OCI-LY7 (cell line): ENCODE measurements at regions not wholly inside any gene's neighbourhood (a gene's known extent, or its start where the extent isn't known, plus 50 kb on each side); places are given as distances from the start of the nearest gene placed in this dataset.

Experiments used
- CTCF ChIP-seq: fragments of 200-600 bp; sonication (generic); conservative IDR thresholded peaks from 2 replicates; pipeline ENCODE4 v1.5.1; 2014; ENCODE audit warnings: mild to moderate bottlenecking, antibody characterized with exemption, low read length, moderate library complexity, mixed read lengths
- EZH2phosphoT487 ChIP-seq: fragments of 200-600 bp; sonication (generic); IDR thresholded peaks from 2 replicates; pipeline ENCODE4 v1.6.1; 2018; ENCODE audit warnings: low read depth, borderline replicate concordance, mild to moderate bottlenecking, mixed run types, antibody characterized with exemption, low read length, moderate library complexity, mixed read lengths

- TF ChIP-seq CTCF (no peak), EZH2phosphoT487 (no peak)
These were observed 148.2 kb upstream of the FAT1 start for GRCh38 chr4:186871856-186872255.
